HFF-Myc (cell line): ENCODE measurements at regions not wholly inside any gene's neighbourhood (a gene's known extent, or its start where the extent isn't known, plus 50 kb on each side); places are given as distances from the start of the nearest gene placed in this dataset.

Source experiments
- DNase-seq: peaks from one replicate; pipeline ENCODE4 v3.0.0-alpha.2; 2011; ENCODE audit warnings: low read depth; ENCODE audit errors: extremely low read depth
- H3K4me3 ChIP-seq: replicated peaks from 2 replicates; pipeline ENCODE4 v1.5.1; 2011; ENCODE audit warnings: low read depth, mild to moderate bottlenecking, control low read depth, low read length
- CTCF ChIP-seq: IDR thresholded peaks from 2 replicates; pipeline ENCODE4 v1.5.1; 2012; ENCODE audit warnings: mild to moderate bottlenecking, low read depth, low read length, control low read depth; ENCODE audit errors: missing control alignments

- TF ChIP-seq CTCF = no peak
- no peak overlapping the region for H3K4me3 ChIP-seq
- DNase-seq = no peak
These were observed 726.0 kb upstream of the GJE1 start for GRCh38 chr6:141406761-141407160.

GRCh38 chr6:141403827-141404226, 728.9 kb upstream of the GJE1 start:
- DNase-seq = no peak
- H3K4me3 ChIP-seq = no peak overlapping the region
- TF ChIP-seq CTCF = no peak

- no peak overlapping the region for H3K4me3 ChIP-seq
- no peak for TF ChIP-seq CTCF
- DNase-seq = no peak
These were observed 729.6 kb upstream of the GJE1 start for GRCh38 chr6:141403103-141403502.

- no peak for DNase-seq
- no peak for TF ChIP-seq CTCF
These were observed 730.2 kb upstream of the GJE1 start for GRCh38 chr6:141402489-141402888.

GRCh38 chr6:141401851-141402250, 730.9 kb upstream of the GJE1 start:
- no peak for TF ChIP-seq CTCF

More at GRCh38 chr6:141402489-141402888, 730.2 kb upstream of the GJE1 start:
- no peak overlapping the region for H3K4me3 ChIP-seq

GRCh38 chr6:141401168-141401567, 731.6 kb upstream of the GJE1 start:
- H3K4me3 ChIP-seq = no peak overlapping the region
- DNase-seq = no peak
- no peak for TF ChIP-seq CTCF

More at GRCh38 chr6:141401851-141402250, 730.9 kb upstream of the GJE1 start:
- DNase-seq = no peak
- no peak overlapping the region for H3K4me3 ChIP-seq

- no peak for DNase-seq
- H3K4me3 ChIP-seq = no peak overlapping the region
- no peak for TF ChIP-seq CTCF
These were observed 733.8 kb upstream of the GJE1 start for GRCh38 chr6:141398949-141399348.
